Activated naive CD8-positive, alpha-beta T cell treated with anti-CD3 and anti-CD28 coated beads, Interleukin-2, amount 10 ng/mL, durations not matched to agents 7 days and 5 days (primary cell): ENCODE measurements at regions not wholly inside any gene's neighbourhood (a gene's known extent, or its start where the extent isn't known, plus 50 kb on each side); places are given as distances from the start of the nearest gene placed in this dataset.

Experiments used
- ATAC-seq: fragments of 150-1000 bp; cut with Tn5 transposase; one replicate; pipeline ENCODE4 v1.10.0; 2021; ENCODE audit warnings: low read depth, moderate library complexity
- POLR2A ChIA-PET: fragments of 350-600 bp; sonication (Branson Sonifier 250); formaldehyde crosslinking; loops from one replicate; lab custom pipeline; 2021; ENCODE audit warnings: antibody characterized with exemption; lab: Charles Lee
- DNase-seq: peaks from one replicate; pipeline ENCODE4 v3.0.0; 2021
- H3K27ac Mint-ChIP-seq: one replicate; pipeline ENCODE4 v1.8.0; 2022; ENCODE audit warnings: mild to moderate bottlenecking, mixed read lengths
- H3K27me3 Mint-ChIP-seq: one replicate; pipeline ENCODE4 v1.8.0; 2022; ENCODE audit warnings: mild to moderate bottlenecking, moderate library complexity, mixed read lengths
- H3K36me3 Mint-ChIP-seq: one replicate; pipeline ENCODE4 v1.8.0; 2021; ENCODE audit warnings: mild to moderate bottlenecking, mixed read lengths
- H3K4me1 Mint-ChIP-seq: one replicate; pipeline ENCODE4 v1.8.0; 2021; ENCODE audit warnings: mixed read lengths
- H3K4me3 Mint-ChIP-seq: one replicate; pipeline ENCODE4 v1.8.0; 2022; ENCODE audit warnings: mild to moderate bottlenecking, moderate library complexity, mixed read lengths
- H3K9me3 Mint-ChIP-seq: one replicate; pipeline ENCODE4 v1.8.0; 2021; ENCODE audit warnings: mixed read lengths

DNA sequence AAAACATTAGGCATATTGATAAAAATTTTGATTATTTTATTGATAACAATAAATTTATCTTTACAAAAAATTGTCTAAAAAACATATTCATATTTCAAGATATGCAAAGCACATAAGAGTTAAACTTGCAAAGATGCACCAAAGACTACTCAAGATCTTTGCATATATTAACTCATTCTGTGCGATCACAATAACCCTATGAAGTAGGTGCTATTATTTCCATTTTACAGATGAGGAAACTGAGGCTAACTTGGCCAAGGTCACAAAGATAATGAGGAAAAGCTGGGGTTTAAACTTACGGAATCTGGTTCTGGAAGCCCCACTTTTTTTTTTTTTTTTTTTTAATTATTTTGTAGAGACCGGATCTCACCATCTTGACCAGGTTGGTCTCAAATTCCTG, 94.4 kb upstream of the SERTAD2 start:
- ATAC-seq, result no peak
- H3K4me1 Mint-ChIP-seq, result peaks cover 20% of the 10 kb centered on the region
- H3K36me3 Mint-ChIP-seq, result no peaks in the 10 kb centered on the region
- peak overlapping the region; percentile 92 for H3K4me3 Mint-ChIP-seq
- DNase-seq, result no peak
- H3K9me3 Mint-ChIP-seq, result no peaks in the 10 kb centered on the region
- H3K27ac Mint-ChIP-seq, result no peak overlapping the region
- H3K27me3 Mint-ChIP-seq, result no peaks in the 10 kb centered on the region
- POLR2A ChIA-PET, result interaction anchor here (0.7 to 6.4 kb wide), 6 partner anchors 11 to 603 kb away, joined by 3 to 137 read pairs (median 46); partner anchors contain the start of gene SERTAD2

DNA sequence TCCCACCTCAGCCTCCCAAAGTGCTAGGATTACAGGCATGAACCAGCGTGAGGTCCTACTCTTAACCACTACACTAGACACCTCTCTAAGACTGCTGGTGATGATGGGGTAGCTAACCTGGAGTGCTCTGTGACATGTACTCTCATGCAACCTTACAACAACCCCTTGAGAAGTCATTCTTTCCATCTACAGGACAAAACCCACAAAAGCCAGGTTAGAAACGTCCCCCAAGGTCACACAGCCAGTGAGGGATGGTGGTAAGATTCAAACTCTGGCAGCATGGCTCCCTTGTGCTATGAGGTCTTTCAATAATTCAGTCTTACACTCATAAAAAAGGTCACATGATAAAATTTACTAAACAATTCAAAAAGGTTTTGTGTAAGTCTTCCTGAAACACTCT, 94.8 kb upstream of the SERTAD2 start:
- ATAC-seq (no peak), DNase-seq (no peak)
- Mint-ChIP-seq H3K9me3 (no peaks in the 10 kb centered on the region), H3K27ac (peak overlapping the region; percentile 62), H3K36me3 (no peaks in the 10 kb centered on the region), H3K27me3 (no peaks in the 10 kb centered on the region), H3K4me1 (peaks cover 20% of the 10 kb centered on the region), H3K4me3 (peak overlapping the region; percentile 92)
- POLR2A ChIA-PET, result interaction anchor here (1.5 to 6.4 kb wide), 7 partner anchors 12 to 104 kb away, joined by 3 to 137 read pairs (median 39); partner anchors contain the start of gene SERTAD2

DNA sequence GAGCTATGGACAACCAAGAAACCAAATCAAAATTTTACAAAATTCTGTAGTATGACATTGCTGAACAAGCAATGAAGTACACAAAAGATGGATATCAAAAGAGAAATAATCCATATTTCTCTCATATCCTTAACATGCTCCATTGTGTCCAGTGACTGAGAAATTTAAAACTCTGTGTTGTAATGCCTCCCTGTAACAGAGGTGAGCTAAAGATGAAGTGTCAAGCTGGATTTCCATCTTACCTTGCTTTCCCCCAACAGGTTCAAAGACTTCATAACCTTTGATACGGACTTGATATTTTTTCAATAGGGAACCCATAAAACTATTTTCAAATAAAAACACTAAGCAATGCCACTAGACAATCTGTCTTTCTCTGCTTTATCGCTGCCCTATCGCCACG, 95.7 kb upstream of the SERTAD2 start:
- Mint-ChIP-seq H3K27ac (peak overlapping the region; percentile 95), H3K4me3 (peak overlapping the region; percentile 92), H3K36me3 (no peaks in the 10 kb centered on the region), H3K27me3 (no peaks in the 10 kb centered on the region), H3K4me1 (peaks cover 18% of the 10 kb centered on the region), H3K9me3 (no peaks in the 10 kb centered on the region)
- no peak for DNase-seq
- no peak for ATAC-seq
- POLR2A ChIA-PET, result interaction anchor here (0.9 to 6.4 kb wide), 13 partner anchors 13 to 142 kb away, joined by 3 to 137 read pairs (median 4); partner anchors contain the start of gene SERTAD2

DNA sequence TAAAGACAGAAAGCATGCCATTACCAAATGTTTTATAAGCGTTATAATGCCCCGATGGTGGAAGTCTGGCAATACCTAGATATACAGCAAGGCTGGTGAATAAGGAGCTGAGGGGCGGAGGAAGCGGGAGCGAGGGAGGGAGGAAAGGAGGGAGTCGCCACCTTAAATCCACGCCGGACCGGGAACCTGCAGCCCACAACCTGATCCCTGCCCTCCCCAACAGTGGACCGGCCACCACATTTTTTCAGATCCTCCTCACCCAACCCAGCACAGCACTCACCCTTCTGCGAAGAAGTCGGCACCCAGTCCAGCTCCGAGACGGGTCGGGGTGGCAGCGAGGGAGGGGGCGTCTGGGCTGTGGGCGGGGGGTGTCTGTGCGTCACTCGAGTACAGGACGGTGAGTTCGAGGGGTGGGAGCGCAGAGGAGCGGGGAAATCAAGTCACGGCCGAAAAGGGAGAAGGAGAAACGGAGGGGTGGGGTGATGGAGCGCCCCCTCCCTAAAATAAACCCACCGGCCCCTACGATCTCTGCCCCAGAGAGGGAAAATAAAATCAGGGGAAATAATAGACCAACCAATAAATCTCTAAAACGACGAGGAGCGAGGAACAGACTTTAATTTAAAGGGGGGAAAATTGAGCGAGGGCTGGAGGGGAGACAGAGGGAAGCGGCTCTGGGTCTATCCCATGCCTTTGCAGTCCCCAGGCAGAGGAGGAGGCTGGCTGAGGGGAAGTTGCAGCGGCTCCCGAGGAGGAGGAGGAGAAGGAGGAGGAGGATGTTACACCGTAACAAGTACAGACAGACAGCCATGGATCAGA, 96.5 kb upstream of the SERTAD2 start:
- H3K4me1 Mint-ChIP-seq, result peaks cover 18% of the 10 kb centered on the region
- peak overlapping the region; percentile 95 for H3K27ac Mint-ChIP-seq
- no peak for ATAC-seq
- POLR2A ChIA-PET, result interaction anchor here (0.6 to 6.4 kb wide), 27 partner anchors 11 to 226 kb away, joined by 3 to 137 read pairs (median 5); partner anchors contain the start of genes AFTPH and SERTAD2
- no peaks in the 10 kb centered on the region for H3K9me3 Mint-ChIP-seq
- peak overlapping the region; percentile 92 for H3K4me3 Mint-ChIP-seq
- H3K27me3 Mint-ChIP-seq, result no peaks in the 10 kb centered on the region
- DNase-seq, result peak; percentile 56
- H3K36me3 Mint-ChIP-seq, result no peaks in the 10 kb centered on the region

DNA sequence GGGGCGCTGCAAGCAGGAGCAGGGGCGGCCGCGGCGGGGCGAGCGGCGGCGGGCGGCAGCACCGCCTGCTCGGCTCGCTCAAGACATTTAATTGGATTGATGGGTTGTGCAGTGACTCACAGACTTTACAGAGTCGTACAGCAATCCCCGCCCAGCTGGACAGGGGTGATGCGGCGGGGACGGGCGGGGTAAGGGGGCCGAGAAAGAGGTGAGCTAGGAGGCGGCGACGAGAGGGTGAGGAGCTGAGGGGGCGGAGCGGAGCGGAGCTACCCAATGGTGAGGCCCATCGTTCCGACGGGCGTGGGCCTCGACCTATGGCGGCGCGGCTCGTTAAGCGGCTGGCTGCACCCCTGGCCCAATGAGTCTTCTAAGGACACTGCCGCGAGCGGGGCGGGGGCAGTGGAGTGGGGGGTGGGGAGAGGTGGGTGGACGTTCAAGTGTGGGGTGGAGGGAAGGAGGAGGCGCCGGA, 97.1 kb upstream of the SERTAD2 start:
- POLR2A ChIA-PET, result interaction anchor here (0.6 to 6.4 kb wide), 27 partner anchors 9 to 227 kb away, joined by 3 to 137 read pairs (median 6); partner anchors contain the start of genes AFTPH and SERTAD2
- ATAC-seq, result peak; percentile 90
- H3K4me3 Mint-ChIP-seq, result peak overlapping the region; percentile 92
- no peaks in the 10 kb centered on the region for H3K9me3 Mint-ChIP-seq
- peak; percentile 95 for DNase-seq
- H3K27ac Mint-ChIP-seq, result peak overlapping the region; percentile 95
- no peaks in the 10 kb centered on the region for H3K27me3 Mint-ChIP-seq
- peaks cover 16% of the 10 kb centered on the region for H3K4me1 Mint-ChIP-seq
- H3K36me3 Mint-ChIP-seq, result no peaks in the 10 kb centered on the region

DNA sequence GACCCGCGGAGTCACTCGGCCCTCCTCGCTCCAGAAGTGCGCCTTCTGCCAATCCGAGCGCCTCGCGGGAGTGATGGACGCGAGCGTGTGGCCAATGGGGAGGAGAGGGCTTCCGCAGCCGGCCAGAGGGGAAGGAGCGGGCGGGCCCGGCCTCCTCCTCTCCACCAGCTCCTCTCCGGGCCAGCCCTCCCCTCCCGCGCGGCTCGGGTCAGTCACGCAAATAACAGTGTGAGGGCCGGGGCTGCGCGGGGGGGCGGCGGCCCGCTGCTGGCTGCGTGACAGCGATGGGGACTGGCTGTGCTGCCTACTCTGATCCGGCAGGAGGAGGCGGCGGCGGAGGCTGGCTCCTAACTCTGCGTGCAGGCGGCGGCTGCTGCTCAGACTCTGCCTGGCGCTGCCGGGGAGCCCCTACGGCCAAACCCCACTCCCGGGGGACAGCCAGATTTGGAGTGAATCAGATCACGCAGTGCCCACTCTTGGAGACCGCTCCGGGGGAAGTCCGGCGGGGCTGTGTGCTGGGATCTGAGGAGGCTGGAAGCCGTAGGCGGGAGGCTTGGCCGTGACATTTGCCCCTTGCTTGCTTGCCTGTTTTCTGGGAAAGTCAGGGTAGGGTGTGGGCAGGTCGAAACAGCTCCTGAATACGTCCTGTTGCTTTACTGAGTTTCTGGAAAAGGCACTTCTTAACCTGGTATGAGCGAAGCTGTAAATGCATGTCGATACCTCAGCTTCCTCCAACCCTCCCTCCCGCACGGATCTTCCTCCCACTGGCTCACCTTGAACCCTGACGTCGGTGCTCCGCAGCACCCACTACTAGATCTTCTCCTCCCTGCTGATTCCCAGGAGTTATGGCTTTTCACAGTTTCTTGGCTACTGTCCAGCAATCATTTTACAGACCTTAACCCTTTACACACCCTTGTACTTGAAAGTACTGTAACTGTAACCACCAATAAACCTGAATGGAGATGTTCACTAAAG, 97.9 kb upstream of the SERTAD2 start:
- peak; percentile 84 for ATAC-seq
- peak overlapping the region; percentile 92 for H3K4me3 Mint-ChIP-seq

DNA sequence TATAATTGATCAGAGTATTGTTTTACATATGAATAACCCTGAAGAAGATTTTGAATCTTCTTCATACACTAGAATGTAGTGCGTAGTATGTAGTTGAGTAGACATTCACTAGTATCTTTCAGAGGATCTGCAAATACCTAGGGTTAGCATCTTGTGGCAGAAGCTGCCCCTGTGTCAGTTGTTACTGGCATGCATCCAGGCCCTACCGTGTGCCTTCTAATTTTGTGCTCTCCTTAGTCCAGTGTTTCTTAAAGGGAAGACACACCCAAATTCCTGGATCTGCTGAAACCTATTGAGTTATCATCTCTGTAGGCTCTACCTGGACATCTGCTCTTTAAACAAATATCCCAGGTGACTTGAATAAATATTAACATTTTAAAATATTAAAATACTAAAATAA, 99.7 kb upstream of the SERTAD2 start:
- DNase-seq, result no peak
- Mint-ChIP-seq H3K9me3 (peaks cover 2% of the 10 kb centered on the region), H3K4me1 (peaks cover 13% of the 10 kb centered on the region), H3K27me3 (no peaks in the 10 kb centered on the region), H3K36me3 (no peaks in the 10 kb centered on the region), H3K27ac (no peak overlapping the region), H3K4me3 (no peak overlapping the region)
- POLR2A ChIA-PET, result interaction anchor here (1.9 to 3.1 kb wide), 2 partner anchors 8 to 11 kb away, joined by 8 to 27 read pairs; no protein-coding TSS in a partner anchor
- no peak for ATAC-seq

More for the DNA sequence above, 97.9 kb upstream of the SERTAD2 start:
- no peaks in the 10 kb centered on the region for H3K27me3 Mint-ChIP-seq
- peaks cover 2% of the 10 kb centered on the region for H3K9me3 Mint-ChIP-seq
- no peaks in the 10 kb centered on the region for H3K36me3 Mint-ChIP-seq
- H3K4me1 Mint-ChIP-seq, result peaks cover 15% of the 10 kb centered on the region
- DNase-seq, result peak; percentile 94
- H3K27ac Mint-ChIP-seq, result peak overlapping the region; percentile 95
- POLR2A ChIA-PET, result interaction anchor here (0.6 to 6.4 kb wide), 27 partner anchors 8 to 228 kb away, joined by 3 to 137 read pairs (median 7); partner anchors contain the start of genes AFTPH and SERTAD2

DNA sequence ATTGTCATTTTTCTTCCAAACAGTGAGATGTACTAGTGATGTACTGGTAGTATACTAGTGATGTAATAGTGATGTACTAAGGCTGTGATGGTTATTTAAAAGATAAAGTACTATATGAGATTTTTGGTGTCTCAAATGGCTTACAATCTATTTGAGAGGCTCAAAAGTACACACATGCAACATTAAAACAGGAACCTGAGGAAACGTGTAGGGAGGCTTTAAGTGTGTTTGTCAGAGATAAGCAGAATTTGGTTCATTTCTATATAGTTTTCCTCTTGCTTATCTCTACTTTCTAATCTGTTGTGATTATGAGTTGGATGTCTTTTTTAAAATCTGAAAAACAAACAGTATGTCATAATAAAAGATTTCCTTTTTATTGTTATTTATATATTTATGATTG, 100.9 kb upstream of the SERTAD2 start:
- peaks cover 6% of the 10 kb centered on the region for H3K4me1 Mint-ChIP-seq
- POLR2A ChIA-PET, result interaction anchor here (2.0 kb wide), 1 partner anchor 13 kb away, joined by 5 read pairs; no protein-coding TSS in a partner anchor
- peaks cover 2% of the 10 kb centered on the region for H3K9me3 Mint-ChIP-seq
- ATAC-seq, result no peak
- no peak overlapping the region for H3K4me3 Mint-ChIP-seq
- H3K27ac Mint-ChIP-seq, result no peak overlapping the region
- H3K27me3 Mint-ChIP-seq, result no peaks in the 10 kb centered on the region
- DNase-seq, result no peak
- no peaks in the 10 kb centered on the region for H3K36me3 Mint-ChIP-seq

DNA sequence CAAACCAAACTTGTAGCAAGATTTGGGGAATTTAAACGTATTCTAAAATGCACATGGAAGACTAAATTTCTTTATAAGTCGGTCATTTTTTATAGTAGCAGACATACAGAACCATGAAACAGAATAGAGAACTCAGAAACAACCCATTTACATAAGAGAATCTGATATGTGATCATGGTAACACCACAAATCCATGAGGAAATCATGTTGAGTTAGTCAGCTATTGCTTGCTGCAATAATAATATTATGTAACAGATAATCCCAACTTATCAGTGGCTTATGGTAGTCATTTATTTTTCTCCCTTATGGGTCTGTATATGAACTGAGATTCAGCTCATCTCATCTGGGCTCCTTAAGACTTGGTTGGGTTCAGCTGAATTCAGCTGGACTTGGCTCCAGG, 103.4 kb upstream of the SERTAD2 start:
- POLR2A ChIA-PET, result no interaction called here
- H3K27ac Mint-ChIP-seq, result no peak overlapping the region
- DNase-seq (no peak), ATAC-seq (no peak)
- no peak overlapping the region for H3K4me3 Mint-ChIP-seq
- no peaks in the 10 kb centered on the region for H3K36me3 Mint-ChIP-seq
- H3K27me3 Mint-ChIP-seq, result no peaks in the 10 kb centered on the region
- peaks cover 2% of the 10 kb centered on the region for H3K9me3 Mint-ChIP-seq
- H3K4me1 Mint-ChIP-seq, result peaks cover 7% of the 10 kb centered on the region

DNA sequence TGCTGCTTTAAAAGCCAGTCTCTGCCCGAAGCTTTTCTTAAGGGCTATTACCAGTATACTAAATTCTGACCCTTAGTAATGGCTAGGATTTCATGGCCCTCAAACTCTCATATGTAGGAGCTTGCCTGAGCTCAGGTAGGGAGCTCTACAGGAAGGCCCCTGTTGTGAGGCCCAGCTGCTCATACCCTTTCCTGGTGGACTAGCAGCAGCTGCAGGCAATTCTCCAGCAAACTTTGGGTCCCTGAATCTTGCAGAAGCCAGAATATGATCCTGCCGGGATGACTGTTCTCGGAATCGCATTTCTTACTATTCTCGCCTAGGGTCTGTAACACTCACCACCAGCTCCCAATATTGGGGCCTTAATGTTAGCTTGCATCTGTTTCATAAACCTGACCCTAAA, 106.4 kb upstream of the SERTAD2 start:
- DNase-seq (no peak), ATAC-seq (no peak)
- POLR2A ChIA-PET, result interaction anchor here (1.0 to 2.7 kb wide), 3 partner anchors 8 to 235 kb away, joined by 3 to 8 read pairs (median 4); partner anchors contain the start of gene AFTPH
- peaks cover 2% of the 10 kb centered on the region for H3K9me3 Mint-ChIP-seq
- no peak overlapping the region for H3K4me3 Mint-ChIP-seq
- peaks cover 13% of the 10 kb centered on the region for H3K4me1 Mint-ChIP-seq
- H3K36me3 Mint-ChIP-seq, result no peaks in the 10 kb centered on the region
- no peak overlapping the region for H3K27ac Mint-ChIP-seq
- H3K27me3 Mint-ChIP-seq, result no peaks in the 10 kb centered on the region

DNA sequence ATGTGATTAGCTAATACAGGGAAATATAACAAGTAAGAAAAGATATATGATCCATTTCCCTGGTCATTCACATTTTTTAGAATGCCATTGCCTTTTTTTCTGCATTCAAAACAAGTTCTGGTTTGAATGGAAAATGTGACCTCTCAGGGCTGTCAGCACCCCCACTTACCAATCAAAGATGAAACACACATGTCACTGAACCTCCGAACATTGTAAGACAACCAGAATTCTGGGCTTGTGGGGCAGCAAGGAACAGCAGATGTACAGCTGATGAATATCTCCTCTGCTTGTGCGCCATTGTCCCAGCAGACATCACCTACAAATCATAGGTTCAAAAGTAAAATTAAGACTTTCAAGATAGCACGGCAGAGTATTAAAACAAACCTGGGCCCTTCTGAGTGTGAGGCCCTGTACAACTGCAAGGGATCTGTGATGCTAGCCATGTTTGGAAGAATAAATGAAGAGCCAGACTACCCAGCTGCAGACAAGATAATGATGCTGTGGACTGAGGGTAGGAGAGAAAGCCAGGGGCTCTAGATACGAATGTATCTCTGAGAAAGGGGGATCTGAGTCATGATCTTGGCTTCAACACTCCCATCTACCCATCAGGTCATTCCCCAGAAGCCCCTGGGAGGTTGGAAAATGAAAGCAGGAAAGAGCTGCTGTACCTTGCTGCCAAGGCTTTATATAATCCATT, 108.7 kb upstream of the SERTAD2 start:
- H3K36me3 Mint-ChIP-seq, result no peaks in the 10 kb centered on the region
- no peak overlapping the region for H3K4me3 Mint-ChIP-seq
- ATAC-seq, result no peak
- no peaks in the 10 kb centered on the region for H3K9me3 Mint-ChIP-seq
- no peak for DNase-seq
- POLR2A ChIA-PET, result interaction anchor here (0.8 to 3.7 kb wide), 4 partner anchors 10 to 110 kb away, joined by 3 to 27 read pairs (median 10); no protein-coding TSS in a partner anchor
- H3K27me3 Mint-ChIP-seq, result no peaks in the 10 kb centered on the region
- peaks cover 27% of the 10 kb centered on the region for H3K4me1 Mint-ChIP-seq
- H3K27ac Mint-ChIP-seq, result no peak overlapping the region

DNA sequence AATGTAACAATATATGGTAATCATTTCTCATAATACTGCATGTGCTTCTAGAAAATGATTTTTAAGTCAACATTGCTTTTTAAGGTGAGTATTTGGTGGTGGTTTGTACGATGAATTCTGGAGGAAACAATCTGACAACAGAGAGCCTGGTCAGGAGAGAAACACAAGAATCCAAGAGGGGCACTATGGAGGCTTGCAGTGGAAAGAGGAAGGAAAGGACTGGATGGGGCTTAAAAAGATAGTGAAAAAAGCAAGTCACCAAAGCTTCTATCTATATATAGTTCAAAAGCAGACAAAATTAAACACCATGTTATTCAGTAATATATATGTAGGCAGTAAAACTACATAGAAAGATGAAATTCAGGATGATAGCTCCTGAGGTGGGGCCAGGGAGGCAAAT, 109.4 kb upstream of the SERTAD2 start:
- Mint-ChIP-seq H3K36me3 (no peaks in the 10 kb centered on the region), H3K27me3 (no peaks in the 10 kb centered on the region), H3K4me1 (peaks cover 29% of the 10 kb centered on the region), H3K4me3 (no peak overlapping the region), H3K9me3 (no peaks in the 10 kb centered on the region), H3K27ac (no peak overlapping the region)
- no peak for ATAC-seq
- no peak for DNase-seq
- POLR2A ChIA-PET, result interaction anchor here (1.2 to 3.7 kb wide), 2 partner anchors 11 to 109 kb away, joined by 5 to 27 read pairs; partner anchors contain the start of gene SERTAD2
